GM12878 (cell line): ENCODE measurements at regions not wholly inside any gene's neighbourhood (a gene's known extent, or its start where the extent isn't known, plus 50 kb on each side); places are given as distances from the start of the nearest gene placed in this dataset.

Experiments
- ASH2L ChIP-seq: fragments of 300-600, 200-600 bp; sonication (generic); IDR thresholded peaks from 2 replicates; pipeline ENCODE4 v1.6.1; 2017; ENCODE audit warnings: low read depth, mild to moderate bottlenecking, borderline replicate concordance
- CBFB ChIP-seq: IDR thresholded peaks from 2 replicates; pipeline ENCODE4 v1.6.1; 2016; ENCODE audit warnings: antibody characterized with exemption, low read depth
- CBX3 ChIP-seq: fragments of 200-600 bp; sonication (generic); IDR thresholded peaks from 2 replicates; pipeline ENCODE4 v1.6.1; 2016; ENCODE audit warnings: low read depth, borderline replicate concordance
- CHD1 ChIP-seq: IDR thresholded peaks from 2 replicates; pipeline ENCODE4 v1.6.1; 2012; ENCODE audit warnings: low read depth, low read length, improper control_type of control experiment
- CREM ChIP-seq: IDR thresholded peaks from 2 replicates; pipeline ENCODE4 v1.6.1; 2014; ENCODE audit warnings: antibody characterized with exemption, low read depth
- DPF2 ChIP-seq: fragments of 450-650 bp; IDR thresholded peaks from 2 replicates; pipeline ENCODE4 v1.6.1; 2017; ENCODE audit warnings: mild to moderate bottlenecking
- ESRRA ChIP-seq: IDR thresholded peaks from 2 replicates; pipeline ENCODE4 v1.6.1; 2012; ENCODE audit warnings: mild to moderate bottlenecking, low read length, improper control_type of control experiment
- HCFC1 ChIP-seq: fragments of 150-350 bp; IDR thresholded peaks from 2 replicates; pipeline ENCODE4 v1.6.1; 2014; ENCODE audit warnings: low read length
- HDAC2 ChIP-seq: fragments of 200-600 bp; sonication (generic); IDR thresholded peaks from 2 replicates; pipeline ENCODE4 v1.6.1; 2017
- IKZF1 ChIP-seq: fragments of 450-650 bp; conservative IDR thresholded peaks from 2 replicates; pipeline ENCODE4 v1.6.1; 2017; ENCODE audit warnings: antibody characterized with exemption, mild to moderate bottlenecking
- JUND ChIP-seq: IDR thresholded peaks from 2 replicates; pipeline ENCODE4 v1.6.1; 2012; ENCODE audit warnings: low read depth, mild to moderate bottlenecking, low read length, improper control_type of control experiment, moderate library complexity
- KLF5 ChIP-seq: fragments of 450-650 bp; IDR thresholded peaks from 2 replicates; pipeline ENCODE4 v1.6.1; 2014; ENCODE audit warnings: mild to moderate bottlenecking; ENCODE audit not compliant: partially characterized antibody
- LARP7 ChIP-seq: fragments of 450-650 bp; IDR thresholded peaks from 2 replicates; pipeline ENCODE4 v1.6.1; 2017; ENCODE audit warnings: mild to moderate bottlenecking
- NFXL1 ChIP-seq: fragments of 450-650 bp; IDR thresholded peaks from 2 replicates; pipeline ENCODE4 v1.6.1; 2017; ENCODE audit warnings: antibody characterized with exemption, mild to moderate bottlenecking, borderline replicate concordance
- NKRF ChIP-seq: fragments of 450-650 bp; conservative IDR thresholded peaks from 2 replicates; pipeline ENCODE4 v1.6.1; 2017; ENCODE audit warnings: mild to moderate bottlenecking, moderate library complexity
- NR2C2 ChIP-seq: IDR thresholded peaks from 2 replicates; pipeline ENCODE4 v1.6.1; 2011; ENCODE audit warnings: borderline replicate concordance, low read depth; ENCODE audit not compliant: control insufficient read depth, insufficient read length
- NR2F1 ChIP-seq: fragments of 450-650 bp; conservative IDR thresholded peaks from 2 replicates; pipeline ENCODE4 v1.6.1; 2017; ENCODE audit warnings: mild to moderate bottlenecking
- POLR2AphosphoS2 ChIP-seq: IDR thresholded peaks from 2 replicates; pipeline ENCODE4 v1.6.1; 2011; ENCODE audit warnings: low read depth, mild to moderate bottlenecking, low read length, improper control_type of control experiment, moderate library complexity
- PRDM15 ChIP-seq: fragments of 450-650 bp; formaldehyde crosslinking; IDR thresholded peaks from 2 replicates; pipeline ENCODE4 v1.4.0; 2020; ENCODE audit warnings: mild to moderate bottlenecking, moderate library complexity
- RAD21 ChIP-seq: IDR thresholded peaks from 2 replicates; pipeline ENCODE4 v1.6.1; 2011; ENCODE audit warnings: mild to moderate bottlenecking, low read depth, low read length, moderate library complexity; ENCODE audit not compliant: insufficient read depth
- RAD51 ChIP-seq: fragments of 450-650 bp; IDR thresholded peaks from 2 replicates; pipeline ENCODE4 v1.6.1; 2016; ENCODE audit warnings: moderate library complexity, mild to moderate bottlenecking, inconsistent platforms
- RUNX3 ChIP-seq: IDR thresholded peaks from 2 replicates; pipeline ENCODE4 v1.6.1; 2012; ENCODE audit warnings: low read length, inconsistent platforms
- SIN3A ChIP-seq: IDR thresholded peaks from 2 replicates; pipeline ENCODE4 v1.6.1; 2012; ENCODE audit warnings: low read depth, low read length, improper control_type of control experiment
- TF ChIP-seq, protein P1 (sequence below): fragments of 450-650 bp; IDR thresholded peaks from 2 replicates; pipeline ENCODE4 v1.6.1; 2017; ENCODE audit warnings: borderline replicate concordance
- TF ChIP-seq, protein P2 (sequence below): fragments of 450-650 bp; IDR thresholded peaks from 2 replicates; pipeline ENCODE4 v1.6.1; 2017; ENCODE audit warnings: antibody characterized with exemption, mild to moderate bottlenecking, moderate library complexity

DNA sequence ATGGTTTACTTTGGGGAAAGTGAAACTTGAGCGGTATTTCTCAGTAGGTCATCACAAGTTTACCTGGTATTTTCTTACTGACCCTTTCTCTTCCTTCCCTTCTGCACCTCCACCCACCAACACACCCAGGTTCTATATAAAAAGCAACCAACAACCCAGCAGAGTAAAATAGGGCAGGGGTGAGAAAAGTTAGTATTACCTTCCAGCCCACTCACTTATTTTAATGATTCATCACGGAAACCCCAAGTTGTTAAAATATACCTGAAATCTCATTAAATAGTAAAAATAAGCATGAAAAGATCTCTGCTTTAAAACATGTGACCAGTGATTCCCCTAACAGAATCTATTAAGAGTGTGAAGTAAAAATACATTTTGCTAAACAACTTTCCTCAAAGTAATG is 306.1 kb downstream of the ZEB2 start (continued):
- TF ChIP-seq ESRRA (no peak), CREM (peak; percentile 78; the same call in 1 of the 2 replicates), KLF5 (no peak), CBFB (peak; percentile 54; the same call in 1 of the 2 replicates), ASH2L (no peak), RUNX3 (peak; percentile 87), NR2C2 (no peak), NR2F1 (peak; percentile 92), POLR2AphosphoS2 (no peak), LARP7 (no peak), CBX3 (no peak), RAD51 (peak; percentile 83), IKZF1 (peak; percentile 78), HDAC2 (no peak), DPF2 (peak; percentile 77; the same call in 1 of the 2 replicates), PRDM15 (no peak), NFXL1 (no peak), HCFC1 (no peak), CHD1 (no peak), SIN3A (no peak), JUND (peak; percentile 41; the same call in 1 of the 2 replicates), NKRF (no peak), RAD21 (no peak)
- TF ChIP-seq, protein P1, sequence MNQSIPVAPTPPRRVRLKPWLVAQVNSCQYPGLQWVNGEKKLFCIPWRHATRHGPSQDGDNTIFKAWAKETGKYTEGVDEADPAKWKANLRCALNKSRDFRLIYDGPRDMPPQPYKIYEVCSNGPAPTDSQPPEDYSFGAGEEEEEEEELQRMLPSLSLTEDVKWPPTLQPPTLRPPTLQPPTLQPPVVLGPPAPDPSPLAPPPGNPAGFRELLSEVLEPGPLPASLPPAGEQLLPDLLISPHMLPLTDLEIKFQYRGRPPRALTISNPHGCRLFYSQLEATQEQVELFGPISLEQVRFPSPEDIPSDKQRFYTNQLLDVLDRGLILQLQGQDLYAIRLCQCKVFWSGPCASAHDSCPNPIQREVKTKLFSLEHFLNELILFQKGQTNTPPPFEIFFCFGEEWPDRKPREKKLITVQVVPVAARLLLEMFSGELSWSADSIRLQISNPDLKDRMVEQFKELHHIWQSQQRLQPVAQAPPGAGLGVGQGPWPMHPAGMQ: no peak
- TF ChIP-seq, protein P2, sequence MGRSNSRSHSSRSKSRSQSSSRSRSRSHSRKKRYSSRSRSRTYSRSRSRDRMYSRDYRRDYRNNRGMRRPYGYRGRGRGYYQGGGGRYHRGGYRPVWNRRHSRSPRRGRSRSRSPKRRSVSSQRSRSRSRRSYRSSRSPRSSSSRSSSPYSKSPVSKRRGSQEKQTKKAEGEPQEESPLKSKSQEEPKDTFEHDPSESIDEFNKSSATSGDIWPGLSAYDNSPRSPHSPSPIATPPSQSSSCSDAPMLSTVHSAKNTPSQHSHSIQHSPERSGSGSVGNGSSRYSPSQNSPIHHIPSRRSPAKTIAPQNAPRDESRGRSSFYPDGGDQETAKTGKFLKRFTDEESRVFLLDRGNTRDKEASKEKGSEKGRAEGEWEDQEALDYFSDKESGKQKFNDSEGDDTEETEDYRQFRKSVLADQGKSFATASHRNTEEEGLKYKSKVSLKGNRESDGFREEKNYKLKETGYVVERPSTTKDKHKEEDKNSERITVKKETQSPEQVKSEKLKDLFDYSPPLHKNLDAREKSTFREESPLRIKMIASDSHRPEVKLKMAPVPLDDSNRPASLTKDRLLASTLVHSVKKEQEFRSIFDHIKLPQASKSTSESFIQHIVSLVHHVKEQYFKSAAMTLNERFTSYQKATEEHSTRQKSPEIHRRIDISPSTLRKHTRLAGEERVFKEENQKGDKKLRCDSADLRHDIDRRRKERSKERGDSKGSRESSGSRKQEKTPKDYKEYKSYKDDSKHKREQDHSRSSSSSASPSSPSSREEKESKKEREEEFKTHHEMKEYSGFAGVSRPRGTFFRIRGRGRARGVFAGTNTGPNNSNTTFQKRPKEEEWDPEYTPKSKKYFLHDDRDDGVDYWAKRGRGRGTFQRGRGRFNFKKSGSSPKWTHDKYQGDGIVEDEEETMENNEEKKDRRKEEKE: no peak
